Esophagus squamous epithelium (tissue), 4 donors: ENCODE measurements at regions not wholly inside any gene's neighbourhood (a gene's known extent, or its start where the extent isn't known, plus 50 kb on each side); places are given as distances from the start of the nearest gene placed in this dataset.

Experiments used
- CTCF ChIP-seq, 6 experiments: fragments of 450-650 bp in 4 of 6; fragments of 200-600 bp in 2 of 6; sonication (generic) in 2 of 6; IDR thresholded peaks; one replicate each; pipeline ENCODE4 v1.5.1; 2016 to 2019; ENCODE audit warnings: antibody characterized with exemption in 6 of 6, mild to moderate bottlenecking in 4 of 6, moderate library complexity in 4 of 6
- POLR2A ChIP-seq, 4 donors: fragments of 450-650 bp; IDR thresholded peaks; one replicate each; pipeline ENCODE4 v1.6.1; 2017; ENCODE audit warnings: antibody characterized with exemption in 4 of 4, mild to moderate bottlenecking in 4 of 4, moderate library complexity in 3 of 4

DNA sequence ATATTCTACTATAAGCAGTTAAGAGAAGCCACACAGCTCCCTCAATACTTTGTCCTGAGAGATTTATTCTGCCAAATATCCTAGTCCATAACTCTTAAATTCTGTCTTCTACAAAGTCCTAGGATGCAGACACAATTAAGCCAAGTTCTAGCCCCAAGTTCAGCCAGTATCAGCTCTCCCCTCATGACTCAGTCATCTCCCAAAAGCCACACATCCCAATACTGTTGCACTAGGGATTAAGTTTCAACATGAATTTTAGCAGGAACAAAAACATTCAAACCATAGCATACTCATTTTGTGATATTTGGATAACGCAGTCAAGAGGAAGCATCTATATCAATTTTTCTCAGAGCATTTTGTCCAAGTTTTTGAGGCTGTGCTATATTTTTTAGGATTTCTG lies 277.4 kb downstream of the FZD1 start:
- TF ChIP-seq CTCF (IDR thresholded peaks at IDR 0.05) (no peak), POLR2A (IDR thresholded peaks at IDR 0.05) (no peak)
